Stimulated activated CD4-positive, alpha-beta T cell treated with anti-CD3 and anti-CD28 coated beads, Interleukin-1b, Interleukin-23, amount 100 ng/mL, for 24 hours (primary cell): ENCODE measurements at regions not wholly inside any gene's neighbourhood (a gene's known extent, or its start where the extent isn't known, plus 50 kb on each side); places are given as distances from the start of the nearest gene placed in this dataset.
A peak's percentile ranks its signal among the peaks of the same experiment; 100 is the strongest.

Source experiments
- DNase-seq, 4 experiments: peaks; one replicate each; pipeline ENCODE4 v3.0.0-alpha.2; 2020; ENCODE audit warnings: low read depth in 4 of 4, low spot score in 1 of 4

- no peak for DNase-seq
These were observed 86.1 kb upstream of the BZW1 start for GRCh38 chr2:200725596-200725995.

- DNase-seq = no peak
These were observed 83.1 kb upstream of the BZW1 start for GRCh38 chr2:200728630-200729029.

GRCh38 chr2:200730302-200730701 lies 81.4 kb upstream of the BZW1 start:
- no peak for DNase-seq

- DNase-seq = no peak
These were observed 80.8 kb upstream of the BZW1 start for GRCh38 chr2:200730960-200731359.

GRCh38 chr2:200732866-200733265 lies 78.8 kb upstream of the BZW1 start:
- no peak for DNase-seq

- no peak for DNase-seq
These were observed 78.0 kb upstream of the BZW1 start for GRCh38 chr2:200733713-200734198.

- DNase-seq = peak in 1 of 4 experiments; percentile 7
These were observed 76.6 kb upstream of the BZW1 start for GRCh38 chr2:200735061-200735460.

GRCh38 chr2:200736646-200737274 lies 75.0 kb upstream of the BZW1 start:
- DNase-seq = no peak

- DNase-seq = no peak
These were observed 74.1 kb upstream of the BZW1 start for GRCh38 chr2:200737585-200737984.

- no peak for DNase-seq
These were observed 73.1 kb upstream of the BZW1 start for GRCh38 chr2:200738590-200738989.

- no peak for DNase-seq
These were observed 70.8 kb upstream of the BZW1 start for GRCh38 chr2:200740907-200741306.

GRCh38 chr2:200741468-200742202 lies 70.1 kb upstream of the BZW1 start:
- DNase-seq = no peak

- DNase-seq = no peak
These were observed 69.3 kb upstream of the BZW1 start for GRCh38 chr2:200742426-200742825.

GRCh38 chr2:200743042-200743676 lies 68.6 kb upstream of the BZW1 start:
- no peak for DNase-seq

- DNase-seq = no peak
These were observed 67.5 kb upstream of the BZW1 start for GRCh38 chr2:200744201-200744602.

GRCh38 chr2:200746301-200746700 lies 65.4 kb upstream of the BZW1 start:
- DNase-seq = no peak

GRCh38 chr2:200747668-200748618 lies 63.8 kb upstream of the BZW1 start:
- no peak for DNase-seq

- no peak for DNase-seq
These were observed 62.9 kb upstream of the BZW1 start for GRCh38 chr2:200748779-200749178.

- no peak for DNase-seq
These were observed 61.9 kb upstream of the BZW1 start for GRCh38 chr2:200749631-200750322.

GRCh38 chr2:200750323-200750910 lies 61.3 kb upstream of the BZW1 start:
- no peak for DNase-seq
